ENCODE measurements at regions not wholly inside any gene's neighbourhood (a gene's known extent, or its start where the extent isn't known, plus 50 kb on each side); places are given as distances from the start of the nearest gene placed in this dataset.

GRCh38 chr11:15883455-15883920, 472.9 kb downstream of the SOX6 start:
- Histone ChIP-seq H3K9me3 (ENCODE audit: insufficient read depth, low read length) (no peaks in the 10 kb centered on the region), H3K27ac (ENCODE audit: low read length) (no peak overlapping the region), H3K4me1 (ENCODE audit: low read length) (peaks cover 13% of the 10 kb centered on the region), H3K9ac (ENCODE audit: low read length) (no peak overlapping the region), H3K79me2 (ENCODE audit: low read length) (no peaks in the 10 kb centered on the region), H3K27me3 (ENCODE audit: low read depth, low read length) (no peaks in the 10 kb centered on the region), H3K36me3 (replicated peaks; ENCODE audit: low read depth, low read length) (no peaks in the 10 kb centered on the region), H3K4me2 (ENCODE audit: low read length) (no peak overlapping the region), H2AFZ (ENCODE audit: low read depth, low read length) (no peak overlapping the region), H4K20me1 (ENCODE audit: insufficient read depth, low read length) (no peaks in the 10 kb centered on the region), H3K4me3 (ENCODE audit: low read length) (no peak overlapping the region)
- TF ChIP-seq CTCF (IDR thresholded peaks at IDR 0.05; ENCODE audit: low read depth, low read length) (no peak), EZH2phosphoT487 (IDR thresholded peaks at IDR 0.05; ENCODE audit: low read depth) (no peak)

- Histone ChIP-seq H3K4me1 (ENCODE audit: low read length) (peaks cover 19% of the 10 kb centered on the region), H3K79me2 (ENCODE audit: low read length) (no peaks in the 10 kb centered on the region), H4K20me1 (ENCODE audit: insufficient read depth, low read length) (no peaks in the 10 kb centered on the region), H3K27me3 (ENCODE audit: low read depth, low read length) (no peaks in the 10 kb centered on the region), H2AFZ (ENCODE audit: low read depth, low read length) (no peak overlapping the region), H3K9me3 (ENCODE audit: insufficient read depth, low read length) (no peaks in the 10 kb centered on the region), H3K36me3 (replicated peaks; ENCODE audit: low read depth, low read length) (no peaks in the 10 kb centered on the region), H3K27ac (ENCODE audit: low read length) (no peak overlapping the region), H3K4me3 (ENCODE audit: low read length) (no peak overlapping the region), H3K9ac (ENCODE audit: low read length) (no peak overlapping the region), H3K4me2 (ENCODE audit: low read length) (no peak overlapping the region)
- TF ChIP-seq EZH2phosphoT487 (IDR thresholded peaks at IDR 0.05; ENCODE audit: low read depth) (no peak), CTCF (IDR thresholded peaks at IDR 0.05; ENCODE audit: low read depth, low read length) (no peak)
Observed at GRCh38 chr11:15884141-15884540, 472.2 kb downstream of the SOX6 start.

GRCh38 chr11:15884777-15885540, 471.4 kb downstream of the SOX6 start:
- Histone ChIP-seq H3K79me2 (ENCODE audit: low read length) (no peaks in the 10 kb centered on the region), H4K20me1 (ENCODE audit: insufficient read depth, low read length) (no peaks in the 10 kb centered on the region), H3K4me1 (ENCODE audit: low read length) (peaks cover 20% of the 10 kb centered on the region), H2AFZ (ENCODE audit: low read depth, low read length) (no peak overlapping the region), H3K4me3 (ENCODE audit: low read length) (no peak overlapping the region), H3K36me3 (replicated peaks; ENCODE audit: low read depth, low read length) (no peaks in the 10 kb centered on the region), H3K9me3 (ENCODE audit: insufficient read depth, low read length) (no peaks in the 10 kb centered on the region), H3K27ac (ENCODE audit: low read length) (no peak overlapping the region), H3K4me2 (ENCODE audit: low read length) (no peak overlapping the region), H3K27me3 (ENCODE audit: low read depth, low read length) (no peaks in the 10 kb centered on the region), H3K9ac (ENCODE audit: low read length) (no peak overlapping the region)
- TF ChIP-seq CTCF (IDR thresholded peaks at IDR 0.05; ENCODE audit: low read depth, low read length) = no peak
- TF ChIP-seq EZH2phosphoT487 (IDR thresholded peaks at IDR 0.05; ENCODE audit: low read depth) = no peak

GRCh38 chr11:15885854-15886253, 470.5 kb downstream of the SOX6 start:
- Histone ChIP-seq H3K79me2 (ENCODE audit: low read length) (no peaks in the 10 kb centered on the region), H3K27me3 (ENCODE audit: low read depth, low read length) (no peaks in the 10 kb centered on the region), H3K4me2 (ENCODE audit: low read length) (no peak overlapping the region), H3K9ac (ENCODE audit: low read length) (no peak overlapping the region), H3K4me3 (ENCODE audit: low read length) (no peak overlapping the region), H3K4me1 (ENCODE audit: low read length) (peaks cover 20% of the 10 kb centered on the region), H3K9me3 (ENCODE audit: insufficient read depth, low read length) (no peaks in the 10 kb centered on the region), H4K20me1 (ENCODE audit: insufficient read depth, low read length) (no peaks in the 10 kb centered on the region), H3K27ac (ENCODE audit: low read length) (no peak overlapping the region), H3K36me3 (replicated peaks; ENCODE audit: low read depth, low read length) (no peaks in the 10 kb centered on the region), H2AFZ (ENCODE audit: low read depth, low read length) (no peak overlapping the region)
- TF ChIP-seq CTCF (IDR thresholded peaks at IDR 0.05; ENCODE audit: low read depth, low read length) = no peak
- no peak for TF ChIP-seq EZH2phosphoT487 (IDR thresholded peaks at IDR 0.05; ENCODE audit: low read depth)
